Heart left ventricle (tissue), 13 donors: ENCODE measurements at regions not wholly inside any gene's neighbourhood (a gene's known extent, or its start where the extent isn't known, plus 50 kb on each side); places are given as distances from the start of the nearest gene placed in this dataset.

Experiments used
- CTCF ChIP-seq, 12 donors: fragments of 200-600 bp; sonication (generic) in 4 of 12; IDR thresholded peaks; one replicate each; pipeline versions ENCODE4 v1.5.0 to v1.8.0; 2018 to 2022; ENCODE audit warnings: antibody characterized with exemption in 12 of 12, mild to moderate bottlenecking in 5 of 12
- POLR2A ChIP-seq, 2 donors: fragments of 450-650 bp; IDR thresholded peaks; one replicate each; pipeline ENCODE4 v1.6.1; 2017; ENCODE audit warnings: antibody characterized with exemption in 2 of 2, mild to moderate bottlenecking in 2 of 2, moderate library complexity in 2 of 2
- donor health status: ischemic (EF 13 %, LVEDD 7.1; RV severe dilation, severe dysfunction).
- donor health status: DM: no; HTN: yes; CAD: no.
- donor health status: DM: no; HTN: no; CAD: no.
- donor health status: ischemic (EF 25% LVEDD 6.9; RV normal size, moderate dysfunction).
- donor health status: ischemic (EF 25% LVEDD 5.7; RV mildly dilated, moderate dysfunction).
- donor health status: ischemic (EF 35%, LVEDD 5.7; RV mildly dilated, moderate dysfunction).
- donor health status: nonischemic (EF 11% LVEDD 7.7; RV severe dilation, severe dysfunction).
- donor health status: DM: yes; HTN: yes; CAD: no.
- donor health status: PGD.
- donor health status: ischemic (EF 29% LVEDD 5.4; RV normal size, mild dysfunction).
- donor health status: nonischemic (EF 23%, LVEDD 6.1; RV moderate dilation, normal function).

DNA sequence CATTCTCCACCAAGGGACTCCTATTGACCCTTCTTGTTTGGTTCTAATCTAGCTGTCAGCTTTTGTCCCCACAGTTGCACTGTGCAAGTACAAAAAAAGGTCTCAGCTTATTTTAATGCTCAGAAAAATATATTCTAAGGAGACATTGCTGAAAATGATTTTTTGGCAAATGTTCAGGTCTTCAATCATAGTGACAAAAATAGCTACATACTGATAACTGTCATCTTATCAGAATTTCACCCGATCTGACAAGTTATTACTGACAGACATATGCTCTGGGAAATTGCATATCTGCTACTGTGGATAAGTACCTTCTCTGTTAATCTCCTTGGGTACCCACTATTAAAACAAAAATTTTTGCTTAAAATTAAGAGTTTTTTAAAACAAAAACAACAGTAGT, 263.6 kb downstream of the FLRT2 start:
- no peak for TF ChIP-seq POLR2A (IDR thresholded peaks at IDR 0.05)
- no peak for TF ChIP-seq CTCF (IDR thresholded peaks at IDR 0.05)
